Caco-2 (cell line): ENCODE measurements at regions not wholly inside any gene's neighbourhood (a gene's known extent, or its start where the extent isn't known, plus 50 kb on each side); places are given as distances from the start of the nearest gene placed in this dataset.

Experiments
- BruUV-seq: library from RNA; stranded (reverse); fragments of 400-500 nt; replicated peaks from 2 replicates; lab custom pipeline; 2021; lab: Mats Ljungman, UMichigan
- CTCF ChIA-PET: fragments of 300-600 bp; sonication (Branson Sonifier 250); formaldehyde crosslinking; loops from one replicate; lab custom pipeline; 2022; ENCODE audit warnings: antibody characterized with exemption; lab: Charles Lee
- POLR2A ChIA-PET: fragments of 300-600 bp; sonication (Branson Sonifier 250); formaldehyde crosslinking; loops from one replicate; lab custom pipeline; 2022; ENCODE audit warnings: antibody characterized with exemption; lab: Charles Lee
- DNase-seq, 2 experiments: peaks; one replicate each; pipeline versions ENCODE4 v3.0.0 to v3.0.0-alpha.2; 2020 to 2022
- H3K27me3 ChIP-seq: replicated peaks from 2 replicates; pipeline ENCODE4 v1.6.0; 2011; ENCODE audit warnings: low read length; ENCODE audit not compliant: control insufficient read depth, insufficient read depth
- H3K36me3 ChIP-seq: 2 replicates; pipeline ENCODE4 v1.5.1; 2011; ENCODE audit warnings: low read length; ENCODE audit not compliant: control insufficient read depth, insufficient read depth
- H3K4me1 ChIP-seq: fragments of 250-450 bp; sonication (Bioruptor Pico); 2 replicates; pipeline ENCODE4 v1.5.1; 2020; ENCODE audit warnings: mild to moderate bottlenecking
- H3K4me3 ChIP-seq: 2 replicates; pipeline ENCODE4 v1.5.1; 2011; ENCODE audit warnings: low read depth, mild to moderate bottlenecking, control low read depth, low read length
- H3K9me3 ChIP-seq: fragments of 250-450 bp; sonication (Bioruptor Pico); 2 replicates; pipeline ENCODE4 v1.5.1; 2020; ENCODE audit warnings: mild to moderate bottlenecking, moderate library complexity
- H3K27ac Mint-ChIP-seq: one replicate; pipeline ENCODE4 v1.8.0; 2022; ENCODE audit warnings: mixed read lengths; ENCODE audit not compliant: unreplicated experiment
- H3K27me3 Mint-ChIP-seq: one replicate; pipeline ENCODE4 v1.8.0; 2022; ENCODE audit warnings: mixed read lengths; ENCODE audit not compliant: insufficient read depth, unreplicated experiment
- H3K36me3 Mint-ChIP-seq: one replicate; pipeline ENCODE4 v1.8.0; 2022; ENCODE audit warnings: mild to moderate bottlenecking, mixed read lengths; ENCODE audit not compliant: insufficient read depth, unreplicated experiment
- H3K4me1 Mint-ChIP-seq: one replicate; pipeline ENCODE4 v1.8.0; 2022; ENCODE audit warnings: low read depth, mixed read lengths; ENCODE audit not compliant: unreplicated experiment
- H3K4me3 Mint-ChIP-seq: one replicate; pipeline ENCODE4 v1.8.0; 2022; ENCODE audit warnings: mild to moderate bottlenecking, moderate library complexity, mixed read lengths; ENCODE audit not compliant: unreplicated experiment
- H3K9me3 Mint-ChIP-seq: one replicate; pipeline ENCODE4 v1.8.0; 2022; ENCODE audit warnings: mixed read lengths; ENCODE audit not compliant: unreplicated experiment
- intact Hi-C: fragments of 100-400 bp; cut with micrococcal nuclease; formaldehyde crosslinking; loops from one replicate; pipeline ENCODE4 v1.10.0; 2022; ENCODE audit not compliant: unreplicated experiment
- TF ChIP-seq, protein P1 (sequence below), 2 experiments: fragments of 200-600 bp in 1 of 2; IDR thresholded peaks; 1 replicate in 1 of 2; 2 replicates in 1 of 2; pipeline versions ENCODE4 v1.5.1 to v1.8.0; 2011 to 2022; ENCODE audit warnings: antibody characterized with exemption in 1 of 2, control low read depth in 1 of 2, inconsistent platforms in 1 of 2, low read depth in 1 of 2, low read length in 1 of 2, mild to moderate bottlenecking in 1 of 2, moderate library complexity in 1 of 2; ENCODE audit not compliant: insufficient read depth in 1 of 2, severe bottlenecking in 1 of 2, unreplicated experiment in 1 of 2

DNA sequence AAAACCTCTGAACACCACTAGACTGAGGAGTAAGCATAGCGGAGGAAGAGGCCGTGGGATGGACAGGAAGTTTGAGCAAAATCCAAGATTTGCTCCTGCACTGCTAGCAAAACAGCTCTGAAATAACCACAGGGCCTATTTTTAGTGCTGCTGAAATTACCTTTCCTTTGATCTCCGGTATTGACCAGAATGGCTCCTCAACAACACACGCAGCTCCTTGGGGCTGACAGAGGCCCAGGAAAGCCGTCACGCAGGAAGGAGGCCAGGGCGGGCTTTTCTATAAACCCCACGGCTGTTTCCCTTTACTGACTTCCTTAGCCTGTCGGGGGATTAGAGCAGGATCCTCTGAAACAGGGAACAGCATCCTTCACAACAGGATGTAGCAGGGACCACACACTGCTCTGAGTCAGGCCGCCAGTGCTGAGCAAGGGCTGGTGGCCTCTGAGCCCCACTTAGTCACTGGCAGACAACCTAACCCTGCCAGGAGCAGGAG, 80.8 kb upstream of the LCLAT1 start:
- Mint-ChIP-seq H3K27me3 (no peaks in the 10 kb centered on the region), H3K4me1 (peaks cover 8% of the 10 kb centered on the region), H3K27ac (no peak overlapping the region), H3K9me3 (no peaks in the 10 kb centered on the region), H3K36me3 (no peaks in the 10 kb centered on the region), H3K4me3 (no peak overlapping the region)
- no peak overlapping the region for H3K4me3 ChIP-seq
- no peak for DNase-seq
- ChIA-PET CTCF (no interaction called here), POLR2A (no interaction called here)
- TF ChIP-seq, protein P1, sequence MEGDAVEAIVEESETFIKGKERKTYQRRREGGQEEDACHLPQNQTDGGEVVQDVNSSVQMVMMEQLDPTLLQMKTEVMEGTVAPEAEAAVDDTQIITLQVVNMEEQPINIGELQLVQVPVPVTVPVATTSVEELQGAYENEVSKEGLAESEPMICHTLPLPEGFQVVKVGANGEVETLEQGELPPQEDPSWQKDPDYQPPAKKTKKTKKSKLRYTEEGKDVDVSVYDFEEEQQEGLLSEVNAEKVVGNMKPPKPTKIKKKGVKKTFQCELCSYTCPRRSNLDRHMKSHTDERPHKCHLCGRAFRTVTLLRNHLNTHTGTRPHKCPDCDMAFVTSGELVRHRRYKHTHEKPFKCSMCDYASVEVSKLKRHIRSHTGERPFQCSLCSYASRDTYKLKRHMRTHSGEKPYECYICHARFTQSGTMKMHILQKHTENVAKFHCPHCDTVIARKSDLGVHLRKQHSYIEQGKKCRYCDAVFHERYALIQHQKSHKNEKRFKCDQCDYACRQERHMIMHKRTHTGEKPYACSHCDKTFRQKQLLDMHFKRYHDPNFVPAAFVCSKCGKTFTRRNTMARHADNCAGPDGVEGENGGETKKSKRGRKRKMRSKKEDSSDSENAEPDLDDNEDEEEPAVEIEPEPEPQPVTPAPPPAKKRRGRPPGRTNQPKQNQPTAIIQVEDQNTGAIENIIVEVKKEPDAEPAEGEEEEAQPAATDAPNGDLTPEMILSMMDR (IDR thresholded peaks at IDR 0.05; ENCODE audit: insufficient read depth in 1 of 2, low read depth in 1 of 2, low read length in 1 of 2, severe bottlenecking in 1 of 2, unreplicated experiment in 1 of 2): no peak
- no TSS peak for BruUV-seq
- H3K9me3 ChIP-seq: no peaks in the 10 kb centered on the region
- H3K27me3 ChIP-seq: no peaks in the 10 kb centered on the region
- no peaks in the 10 kb centered on the region for H3K36me3 ChIP-seq
- peaks cover 17% of the 10 kb centered on the region for H3K4me1 ChIP-seq
- intact Hi-C loops: no loop called here

DNA sequence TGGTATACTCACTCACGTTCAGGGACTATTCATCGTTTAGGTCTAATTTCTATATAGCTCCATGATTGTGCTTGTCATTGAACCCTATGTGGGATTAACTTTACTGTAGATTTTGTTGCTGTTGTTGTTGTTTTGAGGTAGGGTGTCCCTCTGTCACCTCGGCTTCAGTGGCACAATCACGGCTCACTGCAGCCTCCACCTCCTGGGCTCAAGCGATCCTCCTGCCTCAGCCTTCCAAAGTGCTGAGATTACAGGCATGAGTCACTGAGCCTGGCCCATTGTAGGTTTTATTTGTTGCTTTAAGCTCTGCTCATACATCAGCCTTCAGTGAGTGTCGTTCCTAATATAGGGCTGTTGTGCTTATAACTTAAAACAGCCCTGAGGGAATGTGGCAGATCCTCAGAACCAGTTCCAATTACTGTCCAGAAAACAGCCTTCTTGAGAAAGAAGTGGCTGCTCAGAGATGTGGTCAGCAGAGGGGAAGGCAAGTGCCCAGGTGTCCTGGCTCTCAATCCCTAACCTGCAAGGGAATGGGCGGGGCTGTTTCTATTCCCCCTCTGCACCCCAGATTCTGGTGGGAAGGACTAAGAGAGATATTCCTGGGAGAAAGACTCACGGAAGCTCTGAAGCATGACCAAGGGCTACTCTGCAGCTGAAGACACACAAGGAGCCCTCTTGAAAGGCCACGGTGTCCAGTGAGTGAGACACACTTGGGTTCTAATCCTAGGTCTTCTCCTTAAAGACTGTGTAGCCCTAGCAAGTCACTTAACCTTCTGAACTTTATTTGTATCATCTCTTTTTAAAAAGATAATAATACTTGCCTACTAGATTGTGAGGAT, 79.6 kb upstream of the LCLAT1 start:
- intact Hi-C loops: no loop called here
- no TSS peak for BruUV-seq
- POLR2A ChIA-PET: no interaction called here

DNA sequence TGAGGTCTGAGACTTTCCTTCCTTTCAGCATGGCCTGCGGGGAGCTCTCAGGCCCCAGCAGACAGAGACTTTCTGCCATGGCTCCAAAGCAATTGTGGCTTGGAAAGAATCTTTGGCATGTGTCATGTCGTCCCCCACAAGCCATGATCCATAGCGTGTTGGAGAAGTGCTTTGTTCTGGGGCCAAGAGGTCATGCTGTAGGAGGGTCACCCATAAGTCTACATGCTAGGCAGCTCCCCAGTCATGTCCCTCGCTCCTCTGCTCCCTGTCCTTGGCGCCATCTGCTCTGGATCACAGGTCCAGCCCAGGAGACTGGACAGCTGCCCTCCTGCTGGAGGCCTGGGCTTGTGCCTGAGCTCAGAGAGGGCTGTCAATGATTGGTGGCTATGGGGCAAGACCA, 78.8 kb upstream of the LCLAT1 start:
- intact Hi-C loops: no loop called here
- Histone ChIP-seq H3K36me3 (no peaks in the 10 kb centered on the region), H3K4me3 (no peak overlapping the region), H3K27me3 (no peaks in the 10 kb centered on the region), H3K4me1 (0 out of 2 replicates have a peak, but pooled peaks cover under 1% of the 10 kb centered on the region), H3K9me3 (no peaks in the 10 kb centered on the region)
- no peaks in the 10 kb centered on the region for H3K9me3 Mint-ChIP-seq
- DNase-seq: no peak
- H3K36me3 Mint-ChIP-seq: no peaks in the 10 kb centered on the region
- H3K4me3 Mint-ChIP-seq: no peak overlapping the region
- H3K27ac Mint-ChIP-seq: no peak overlapping the region
- CTCF ChIA-PET: no interaction called here
- POLR2A ChIA-PET: no interaction called here
- TF ChIP-seq, protein P1 (IDR thresholded peaks at IDR 0.05; ENCODE audit: insufficient read depth in 1 of 2, low read depth in 1 of 2, low read length in 1 of 2, severe bottlenecking in 1 of 2, unreplicated experiment in 1 of 2): no peak
- BruUV-seq: no TSS peak
- no peaks in the 10 kb centered on the region for H3K27me3 Mint-ChIP-seq
- no peaks in the 10 kb centered on the region for H3K4me1 Mint-ChIP-seq

More for the DNA sequence above, 79.6 kb upstream of the LCLAT1 start:
- no peaks in the 10 kb centered on the region for H3K9me3 ChIP-seq
- Mint-ChIP-seq H3K27ac (no peak overlapping the region), H3K9me3 (no peaks in the 10 kb centered on the region), H3K4me1 (peaks cover 4% of the 10 kb centered on the region), H3K4me3 (no peak overlapping the region), H3K36me3 (no peaks in the 10 kb centered on the region), H3K27me3 (no peaks in the 10 kb centered on the region)
- DNase-seq: no peak
- CTCF ChIA-PET: no interaction called here
- no peak overlapping the region for H3K4me3 ChIP-seq
- no peaks in the 10 kb centered on the region for H3K27me3 ChIP-seq
- no peaks in the 10 kb centered on the region for H3K36me3 ChIP-seq
- TF ChIP-seq, protein P1 (IDR thresholded peaks at IDR 0.05; ENCODE audit: insufficient read depth in 1 of 2, low read depth in 1 of 2, low read length in 1 of 2, severe bottlenecking in 1 of 2, unreplicated experiment in 1 of 2): no peak
- H3K4me1 ChIP-seq: peaks cover 8% of the 10 kb centered on the region
